ENCODE measurements at regions not wholly inside any gene's neighbourhood (a gene's known extent, or its start where the extent isn't known, plus 50 kb on each side); places are given as distances from the start of the nearest gene placed in this dataset.

GRCh38 chr2:2830576-2830975 lies 499.5 kb upstream of the MYT1L start:
- ATAC-seq (ENCODE audit: poor library complexity) (no peak), DNase-seq (no peak)
- Histone ChIP-seq H3K4me3 (ENCODE audit: low read length) (no peak overlapping the region), H3K4me1 (ENCODE audit: insufficient read depth, low read length) (no peaks in the 10 kb centered on the region), H3K27ac (ENCODE audit: low read depth in 1 of 2, low read length in 2 of 2) (no peak overlapping the region), H3K27me3 (ENCODE audit: control insufficient read depth in 1 of 2, insufficient read depth in 2 of 2, low read length in 2 of 2) (no peaks in the 10 kb centered on the region), H3K36me3 (ENCODE audit: insufficient read depth, low read length) (no peaks in the 10 kb centered on the region), H3K9me3 (ENCODE audit: control insufficient read depth in 1 of 2, insufficient read depth in 1 of 2, low read length in 2 of 2) (peaks cover 0 to 22% of the 10 kb centered on the region in 2 experiments)
- POLR2A ChIA-PET, result no interaction called here
- TF ChIP-seq, protein P1, sequence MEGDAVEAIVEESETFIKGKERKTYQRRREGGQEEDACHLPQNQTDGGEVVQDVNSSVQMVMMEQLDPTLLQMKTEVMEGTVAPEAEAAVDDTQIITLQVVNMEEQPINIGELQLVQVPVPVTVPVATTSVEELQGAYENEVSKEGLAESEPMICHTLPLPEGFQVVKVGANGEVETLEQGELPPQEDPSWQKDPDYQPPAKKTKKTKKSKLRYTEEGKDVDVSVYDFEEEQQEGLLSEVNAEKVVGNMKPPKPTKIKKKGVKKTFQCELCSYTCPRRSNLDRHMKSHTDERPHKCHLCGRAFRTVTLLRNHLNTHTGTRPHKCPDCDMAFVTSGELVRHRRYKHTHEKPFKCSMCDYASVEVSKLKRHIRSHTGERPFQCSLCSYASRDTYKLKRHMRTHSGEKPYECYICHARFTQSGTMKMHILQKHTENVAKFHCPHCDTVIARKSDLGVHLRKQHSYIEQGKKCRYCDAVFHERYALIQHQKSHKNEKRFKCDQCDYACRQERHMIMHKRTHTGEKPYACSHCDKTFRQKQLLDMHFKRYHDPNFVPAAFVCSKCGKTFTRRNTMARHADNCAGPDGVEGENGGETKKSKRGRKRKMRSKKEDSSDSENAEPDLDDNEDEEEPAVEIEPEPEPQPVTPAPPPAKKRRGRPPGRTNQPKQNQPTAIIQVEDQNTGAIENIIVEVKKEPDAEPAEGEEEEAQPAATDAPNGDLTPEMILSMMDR (IDR thresholded peaks at IDR 0.05), result no peak
- Mint-ChIP-seq H3K27ac (no peak overlapping the region), H3K4me3 (no peak overlapping the region), H3K4me1 (ENCODE audit: low read depth) (no peaks in the 10 kb centered on the region), H3K27me3 (no peaks in the 10 kb centered on the region), H3K9me3 (no peaks in the 10 kb centered on the region), H3K36me3 (ENCODE audit: low read depth) (no peaks in the 10 kb centered on the region)
- CTCF ChIA-PET, result no interaction called here
- intact Hi-C loops (cut with DNase I, micrococcal nuclease), result no loop called here

GRCh38 chr2:2828774-2829368 lies 497.8 kb upstream of the MYT1L start:
- intact Hi-C loops (cut with DNase I, micrococcal nuclease), result no loop called here
- Histone ChIP-seq H3K36me3 (ENCODE audit: insufficient read depth, low read length) (no peaks in the 10 kb centered on the region), H3K4me3 (ENCODE audit: low read length) (no peak overlapping the region), H3K4me1 (ENCODE audit: insufficient read depth, low read length) (no peaks in the 10 kb centered on the region), H3K27ac (ENCODE audit: low read depth in 1 of 2, low read length in 2 of 2) (no peak overlapping the region), H3K9me3 (ENCODE audit: control insufficient read depth in 1 of 2, insufficient read depth in 1 of 2, low read length in 2 of 2) (peaks cover 0 to 16% of the 10 kb centered on the region in 2 experiments), H3K27me3 (ENCODE audit: control insufficient read depth in 1 of 2, insufficient read depth in 2 of 2, low read length in 2 of 2) (no peaks in the 10 kb centered on the region)
- Mint-ChIP-seq H3K4me1 (ENCODE audit: low read depth) (no peaks in the 10 kb centered on the region), H3K4me3 (no peak overlapping the region), H3K9me3 (peaks cover 5% of the 10 kb centered on the region), H3K27ac (no peak overlapping the region), H3K27me3 (peaks cover 10% of the 10 kb centered on the region), H3K36me3 (ENCODE audit: low read depth) (no peaks in the 10 kb centered on the region)
- DNase-seq (no peak), ATAC-seq (ENCODE audit: poor library complexity) (no peak)
- TF ChIP-seq, protein P1 (IDR thresholded peaks at IDR 0.05), result no peak
- POLR2A ChIA-PET, result no interaction called here
- CTCF ChIA-PET, result no interaction called here

GRCh38 chr2:2827761-2828221 lies 496.7 kb upstream of the MYT1L start:
- DNase-seq (no peak), ATAC-seq (ENCODE audit: poor library complexity) (no peak)
- Mint-ChIP-seq H3K4me1 (ENCODE audit: low read depth) (no peaks in the 10 kb centered on the region), H3K36me3 (ENCODE audit: low read depth) (no peaks in the 10 kb centered on the region), H3K27me3 (peaks cover 12% of the 10 kb centered on the region), H3K9me3 (peaks cover 5% of the 10 kb centered on the region), H3K27ac (no peak overlapping the region), H3K4me3 (no peak overlapping the region)
- ChIA-PET POLR2A (no interaction called here), CTCF (no interaction called here)
- TF ChIP-seq, protein P1 (IDR thresholded peaks at IDR 0.05), result no peak
- intact Hi-C loops (cut with DNase I, micrococcal nuclease), result no loop called here
- H3K9me3 ChIP-seq (ENCODE audit: control insufficient read depth in 1 of 2, insufficient read depth in 1 of 2, low read length in 2 of 2), result peaks cover 0 to 16% of the 10 kb centered on the region in 2 experiments
- H3K36me3 ChIP-seq (ENCODE audit: insufficient read depth, low read length), result no peaks in the 10 kb centered on the region
- no peak overlapping the region for H3K27ac ChIP-seq (ENCODE audit: low read depth in 1 of 2, low read length in 2 of 2)
- no peaks in the 10 kb centered on the region for H3K4me1 ChIP-seq (ENCODE audit: insufficient read depth, low read length)
- no peaks in the 10 kb centered on the region for H3K27me3 ChIP-seq (ENCODE audit: control insufficient read depth in 1 of 2, insufficient read depth in 2 of 2, low read length in 2 of 2)
- H3K4me3 ChIP-seq (ENCODE audit: low read length), result no peak overlapping the region

All from CD4-positive, alpha-beta T cell (primary cell).